T-cell (primary cell): ENCODE measurements at regions not wholly inside any gene's neighbourhood (a gene's known extent, or its start where the extent isn't known, plus 50 kb on each side); places are given as distances from the start of the nearest gene placed in this dataset.

Source experiments
- ATAC-seq, 4 experiments: fragments of 200-7000 bp in 3 of 4; fragments of 150-1000 bp in 1 of 4; cut with Tn5 transposase; replicated peaks in 1 of 4; 1 replicate in 3 of 4; 2 replicates in 1 of 4; pipeline ENCODE4 v1.10.0; 2021; ENCODE audit warnings: moderate library complexity in 3 of 4, mild to moderate bottlenecking in 2 of 4, moderate number of reproducible peaks in 1 of 4
- CTCF ChIA-PET, 2 donors: fragments of 300-600 bp; sonication (Branson Sonifier 250); formaldehyde crosslinking; loops; one replicate each; lab custom pipeline; 2022; ENCODE audit warnings: antibody characterized with exemption in 2 of 2; lab: Charles Lee
- POLR2A ChIA-PET, 2 donors: fragments of 300-600 bp; sonication (Branson Sonifier 250); formaldehyde crosslinking; loops; one replicate each; lab custom pipeline; 2022; ENCODE audit warnings: antibody characterized with exemption in 2 of 2; lab: Charles Lee
- DNase-seq, 35 experiments: peaks; one replicate each; pipeline versions ENCODE4 v3.0.0 to v3.0.0-alpha.2; 2013 to 2023
- H3K27ac ChIP-seq: one replicate; pipeline ENCODE4 v1.5.1; 2013; ENCODE audit warnings: low read length
- H3K27me3 ChIP-seq, 2 experiments: replicated peaks in 1 of 2; 1 replicate in 1 of 2; 2 replicates in 1 of 2; pipeline versions ENCODE4 v1.6.1 to v1.7.0; 2013; ENCODE audit warnings: low read length in 1 of 2, mixed read lengths in 1 of 2; ENCODE audit not compliant: control insufficient read depth in 2 of 2, insufficient read depth in 2 of 2; ENCODE audit errors: extremely low read depth in 1 of 2
- H3K36me3 ChIP-seq, 2 donors: 1 replicate in 1 of 2; 2 replicates in 1 of 2; pipeline versions ENCODE4 v1.6.1 to v1.7.0; 2013; ENCODE audit warnings: low read length in 1 of 2; ENCODE audit not compliant: control insufficient read depth in 2 of 2, insufficient read depth in 1 of 2; ENCODE audit errors: extremely low read depth in 1 of 2
- H3K4me1 ChIP-seq, 2 experiments: 1 replicate in 1 of 2; 2 replicates in 1 of 2; pipeline versions ENCODE4 v1.6.1 to v1.7.0; 2013; ENCODE audit warnings: low read length in 2 of 2, mixed read lengths in 1 of 2; ENCODE audit not compliant: insufficient read depth in 2 of 2, control insufficient read depth in 1 of 2; ENCODE audit errors: extremely low read depth in 1 of 2
- H3K4me3 ChIP-seq, 2 donors: 1 replicate in 1 of 2; 2 replicates in 1 of 2; pipeline versions ENCODE4 v1.5.1 to v1.7.0; 2013; ENCODE audit warnings: mild to moderate bottlenecking in 2 of 2, low read length in 1 of 2, moderate library complexity in 1 of 2; ENCODE audit not compliant: control insufficient read depth in 1 of 2; ENCODE audit errors: extremely low read depth in 1 of 2
- H3K9me3 ChIP-seq: 2 replicates; pipeline ENCODE4 v1.7.0; 2013
- H3K27ac Mint-ChIP-seq, 2 donors: one replicate each; pipeline ENCODE4 v1.8.0; 2020 to 2021; ENCODE audit warnings: mild to moderate bottlenecking in 2 of 2, mixed read lengths in 2 of 2
- H3K27me3 Mint-ChIP-seq, 2 donors: one replicate each; pipeline ENCODE4 v1.8.0; 2021 to 2022; ENCODE audit warnings: mixed read lengths in 2 of 2
- H3K36me3 Mint-ChIP-seq: one replicate; pipeline ENCODE4 v1.8.0; 2021; ENCODE audit warnings: mixed read lengths
- H3K4me1 Mint-ChIP-seq, 3 donors: one replicate each; pipeline ENCODE4 v1.8.0; 2020 to 2022; ENCODE audit warnings: mixed read lengths in 3 of 3, mild to moderate bottlenecking in 1 of 3
- H3K4me3 Mint-ChIP-seq, 3 donors: one replicate each; pipeline ENCODE4 v1.8.0; 2020 to 2022; ENCODE audit warnings: mild to moderate bottlenecking in 3 of 3, mixed read lengths in 3 of 3, moderate library complexity in 3 of 3
- H3K9me3 Mint-ChIP-seq, 3 donors: one replicate each; pipeline ENCODE4 v1.8.0; 2020 to 2022; ENCODE audit warnings: mixed read lengths in 3 of 3
- WGBS: methylation state at CpG from one replicate; pipeline ENCODE4 v1.1.5; 2013; ENCODE audit warnings: missing lambda C conversion rate; ENCODE audit not compliant: insufficient coverage; 5-methylcytosine and 5-hydroxymethylcytosine counted together

- Histone ChIP-seq H3K27me3 (no peaks in the 10 kb centered on the region), H3K36me3 (no peaks in the 10 kb centered on the region), H3K4me3 (no peak overlapping the region), H3K27ac (no peak overlapping the region), H3K9me3 (no peaks in the 10 kb centered on the region), H3K4me1 (no peaks in the 10 kb centered on the region)
- ATAC-seq (no peak), DNase-seq (no peak)
- Mint-ChIP-seq H3K27me3 (no peaks in the 10 kb centered on the region), H3K9me3 (peaks cover 0 to 6% (median 0%) of the 10 kb centered on the region in 3 donors), H3K36me3 (no peaks in the 10 kb centered on the region), H3K27ac (no peak overlapping the region), H3K4me3 (no peak overlapping the region), H3K4me1 (no peaks in the 10 kb centered on the region)
- ChIA-PET CTCF (no interaction called here), POLR2A (no interaction called here)
- no CpG with 5 or more reads among the region's 3 CpGs for WGBS
Observed at GRCh38 chr7:89771003-89771636, 383.1 kb upstream of the STEAP1 start.

- H3K27ac ChIP-seq, result no peak overlapping the region
- Mint-ChIP-seq H3K36me3 (no peaks in the 10 kb centered on the region), H3K27ac (no peak overlapping the region), H3K27me3 (no peaks in the 10 kb centered on the region), H3K4me3 (no peak overlapping the region), H3K9me3 (peaks cover 0 to 6% (median 4%) of the 10 kb centered on the region in 3 donors), H3K4me1 (no peaks in the 10 kb centered on the region)
- H3K36me3 ChIP-seq, result no peaks in the 10 kb centered on the region
- ChIA-PET POLR2A (no interaction called here), CTCF (no interaction called here)
- ATAC-seq, result no peak
- no peaks in the 10 kb centered on the region for H3K4me1 ChIP-seq
- WGBS, result no CpG with 5 or more reads among the region's 1 CpG
- no peak overlapping the region for H3K4me3 ChIP-seq
- DNase-seq, result no peak
- H3K27me3 ChIP-seq, result no peaks in the 10 kb centered on the region
- H3K9me3 ChIP-seq, result no peaks in the 10 kb centered on the region
Observed at GRCh38 chr7:89772276-89772675, 382.0 kb upstream of the STEAP1 start.

GRCh38 chr7:89773611-89774010 is 380.7 kb upstream of the STEAP1 start:
- H3K9me3 Mint-ChIP-seq, result peaks cover 0 to 4% (median 2%) of the 10 kb centered on the region in 3 donors
- WGBS, result 80% methylated on average over 1 of the region's 2 CpGs
- CTCF ChIA-PET, result no interaction called here

GRCh38 chr7:89775459-89775858 is 378.8 kb upstream of the STEAP1 start:
- CTCF ChIA-PET, result no interaction called here
- POLR2A ChIA-PET, result no interaction called here
- Histone ChIP-seq H3K4me3 (no peak overlapping the region), H3K4me1 (no peaks in the 10 kb centered on the region), H3K36me3 (no peaks in the 10 kb centered on the region), H3K9me3 (no peaks in the 10 kb centered on the region), H3K27me3 (no peaks in the 10 kb centered on the region), H3K27ac (no peak overlapping the region)
- Mint-ChIP-seq H3K27me3 (no peaks in the 10 kb centered on the region), H3K36me3 (no peaks in the 10 kb centered on the region), H3K9me3 (peaks cover 0 to 4% (median 3%) of the 10 kb centered on the region in 3 donors), H3K4me1 (no peaks in the 10 kb centered on the region), H3K27ac (no peak overlapping the region), H3K4me3 (no peak overlapping the region)
- no peak for ATAC-seq
- no peak for DNase-seq

More at GRCh38 chr7:89773611-89774010, 380.7 kb upstream of the STEAP1 start:
- Histone ChIP-seq H3K4me1 (no peaks in the 10 kb centered on the region), H3K9me3 (no peaks in the 10 kb centered on the region), H3K27ac (no peak overlapping the region), H3K4me3 (no peak overlapping the region), H3K27me3 (no peaks in the 10 kb centered on the region), H3K36me3 (no peaks in the 10 kb centered on the region)
- POLR2A ChIA-PET, result no interaction called here
- no peaks in the 10 kb centered on the region for H3K27me3 Mint-ChIP-seq
- ATAC-seq, result no peak
- DNase-seq, result no peak
- no peak overlapping the region for H3K27ac Mint-ChIP-seq
- H3K36me3 Mint-ChIP-seq, result no peaks in the 10 kb centered on the region
- no peaks in the 10 kb centered on the region for H3K4me1 Mint-ChIP-seq
- H3K4me3 Mint-ChIP-seq, result no peak overlapping the region

- Mint-ChIP-seq H3K27me3 (no peaks in the 10 kb centered on the region), H3K9me3 (peaks cover 0 to 4% (median 3%) of the 10 kb centered on the region in 3 donors), H3K27ac (no peak overlapping the region), H3K36me3 (no peaks in the 10 kb centered on the region), H3K4me1 (no peaks in the 10 kb centered on the region), H3K4me3 (no peak overlapping the region)
- DNase-seq, result no peak
- no peak overlapping the region for H3K4me3 ChIP-seq
- H3K4me1 ChIP-seq, result no peaks in the 10 kb centered on the region
- H3K27ac ChIP-seq, result no peak overlapping the region
- CTCF ChIA-PET, result no interaction called here
- H3K9me3 ChIP-seq, result no peaks in the 10 kb centered on the region
- no peak for ATAC-seq
- H3K27me3 ChIP-seq, result no peaks in the 10 kb centered on the region
- POLR2A ChIA-PET, result no interaction called here
- WGBS, result no CpG with 5 or more reads among the region's 2 CpGs
- no peaks in the 10 kb centered on the region for H3K36me3 ChIP-seq
Observed at GRCh38 chr7:89776980-89777379, 377.3 kb upstream of the STEAP1 start.

GRCh38 chr7:89777499-89777898 is 376.8 kb upstream of the STEAP1 start:
- Mint-ChIP-seq H3K9me3 (peaks cover 2 to 4% (median 3%) of the 10 kb centered on the region in 3 donors), H3K36me3 (no peaks in the 10 kb centered on the region), H3K27me3 (no peaks in the 10 kb centered on the region), H3K4me3 (no peak overlapping the region), H3K27ac (no peak overlapping the region), H3K4me1 (no peaks in the 10 kb centered on the region)
- no peaks in the 10 kb centered on the region for H3K27me3 ChIP-seq
- H3K36me3 ChIP-seq, result no peaks in the 10 kb centered on the region
- no peaks in the 10 kb centered on the region for H3K9me3 ChIP-seq
- ATAC-seq, result no peak
- ChIA-PET POLR2A (no interaction called here), CTCF (no interaction called here)
- DNase-seq, result no peak
- H3K4me1 ChIP-seq, result no peaks in the 10 kb centered on the region
- no peak overlapping the region for H3K27ac ChIP-seq
- H3K4me3 ChIP-seq, result no peak overlapping the region

GRCh38 chr7:89780291-89780690 is 374.0 kb upstream of the STEAP1 start:
- Histone ChIP-seq H3K9me3 (no peaks in the 10 kb centered on the region), H3K27me3 (no peaks in the 10 kb centered on the region), H3K4me3 (no peak overlapping the region), H3K27ac (no peak overlapping the region), H3K36me3 (no peaks in the 10 kb centered on the region), H3K4me1 (no peaks in the 10 kb centered on the region)
- ATAC-seq (no peak), DNase-seq (no peak)
- Mint-ChIP-seq H3K36me3 (no peaks in the 10 kb centered on the region), H3K27me3 (no peaks in the 10 kb centered on the region), H3K4me3 (no peak overlapping the region), H3K9me3 (peaks cover 3 to 5% (median 4%) of the 10 kb centered on the region in 3 donors), H3K4me1 (no peaks in the 10 kb centered on the region), H3K27ac (no peak overlapping the region)
- ChIA-PET POLR2A (no interaction called here), CTCF (no interaction called here)
- WGBS, result 100% methylated on average over 1 of the region's 4 CpGs
